Cardiac muscle cell (in vitro differentiated cells and primary cell): ENCODE measurements at regions not wholly inside any gene's neighbourhood (a gene's known extent, or its start where the extent isn't known, plus 50 kb on each side); places are given as distances from the start of the nearest gene placed in this dataset.

Experiments
- DNase-seq, 2 donors: peaks; one replicate each; pipeline versions ENCODE4 v3.0.0 to v3.0.0-alpha.2; 2010 to 2017; ENCODE audit warnings: low read depth in 1 of 2, low spot score in 1 of 2
- H3K27ac ChIP-seq: fragments of 200-600 bp; sonication (generic); 2 replicates; pipeline ENCODE4 v1.5.1; 2016
- H3K27me3 ChIP-seq: fragments of 200-600 bp; sonication (generic); 2 replicates; pipeline ENCODE4 v1.6.0; 2016; ENCODE audit warnings: control low read depth
- H3K36me3 ChIP-seq: fragments of 200-600 bp; sonication (generic); 2 replicates; pipeline ENCODE4 v1.5.1; 2016; ENCODE audit warnings: control low read depth
- H3K4me1 ChIP-seq: fragments of 200-600 bp; sonication (generic); 2 replicates; pipeline ENCODE4 v1.8.1; 2017; ENCODE audit warnings: low read depth, mild to moderate bottlenecking, mixed run types
- H3K4me3 ChIP-seq: fragments of 200-600 bp; sonication (generic); 2 replicates; pipeline ENCODE4 v1.5.1; 2016; ENCODE audit warnings: mild to moderate bottlenecking
- H3K9me3 ChIP-seq: fragments of 200-600 bp; sonication (generic); 2 replicates; pipeline ENCODE4 v1.5.1; 2017; ENCODE audit warnings: low read depth, mild to moderate bottlenecking, control low read depth
- CTCF ChIP-seq: IDR thresholded peaks from 2 replicates; pipeline ENCODE4 v1.5.1; 2012; ENCODE audit warnings: low read depth, mild to moderate bottlenecking, low read length

DNA sequence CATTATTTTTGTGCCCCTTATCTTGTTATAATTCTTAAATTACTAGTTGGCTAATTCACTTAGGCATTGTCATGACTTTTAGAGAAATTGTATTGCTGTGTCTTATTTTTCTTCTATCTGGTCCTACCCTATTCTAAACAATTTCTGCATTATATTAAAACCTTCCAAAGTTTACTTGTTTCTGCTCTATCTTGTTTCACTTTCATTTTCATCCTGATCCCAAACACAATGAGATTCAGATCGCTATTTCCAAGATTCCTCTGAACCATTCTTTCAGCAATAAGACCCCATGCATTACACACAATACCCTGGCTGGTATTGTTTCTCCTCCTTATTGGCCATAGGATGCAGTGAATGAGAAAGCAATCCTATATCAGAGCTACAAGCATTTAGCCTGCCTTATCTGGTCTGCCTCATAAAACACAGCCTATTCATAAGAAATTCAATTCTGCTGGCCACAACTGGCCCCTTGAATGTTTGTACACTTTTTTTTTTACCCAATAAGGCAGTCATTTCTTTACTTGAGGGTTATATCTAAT lies 69.9 kb upstream of the POU3F2 start:
- H3K4me1 ChIP-seq = no peaks in the 10 kb centered on the region
- no peaks in the 10 kb centered on the region for H3K27me3 ChIP-seq
- H3K27ac ChIP-seq = no peak overlapping the region
- no peaks in the 10 kb centered on the region for H3K36me3 ChIP-seq
- H3K9me3 ChIP-seq = no peaks in the 10 kb centered on the region
- TF ChIP-seq CTCF = no peak
- H3K4me3 ChIP-seq = no peak overlapping the region
- DNase-seq = no peak

GRCh38 chr6:98769546-98769945 lies 64.8 kb upstream of the POU3F2 start:
- no peaks in the 10 kb centered on the region for H3K36me3 ChIP-seq
- H3K4me3 ChIP-seq = no peak overlapping the region
- H3K9me3 ChIP-seq = no peaks in the 10 kb centered on the region
- H3K27ac ChIP-seq = no peak overlapping the region
- H3K27me3 ChIP-seq = no peaks in the 10 kb centered on the region
- TF ChIP-seq CTCF = no peak
- peak; percentile 5 for DNase-seq
- H3K4me1 ChIP-seq = no peaks in the 10 kb centered on the region

DNA sequence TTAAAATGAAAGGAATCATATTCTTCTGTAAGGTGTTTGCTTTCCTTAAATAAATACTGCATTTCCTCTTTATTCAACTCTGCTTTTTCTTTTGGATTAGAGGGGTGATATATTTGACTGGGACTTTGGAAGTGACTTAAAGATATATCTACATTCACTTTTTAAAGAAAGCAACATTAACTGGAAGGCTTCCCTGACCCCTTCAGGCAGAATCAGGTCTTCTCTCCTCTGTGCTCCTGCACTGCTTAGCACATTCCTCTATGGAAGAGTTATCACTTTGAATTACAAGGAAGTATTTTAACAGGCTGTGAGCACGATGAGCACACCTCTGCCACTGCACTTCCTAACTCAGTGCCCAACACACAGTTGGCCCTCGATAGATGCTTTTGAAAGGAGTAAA lies 59.2 kb upstream of the POU3F2 start:
- DNase-seq = peak in 1 of 2 donors; percentile 12
- Histone ChIP-seq H3K9me3 (no peaks in the 10 kb centered on the region), H3K36me3 (no peaks in the 10 kb centered on the region), H3K4me3 (no peak overlapping the region), H3K27me3 (peaks cover 3% of the 10 kb centered on the region), H3K27ac (no peak overlapping the region), H3K4me1 (no peaks in the 10 kb centered on the region)
- no peak for TF ChIP-seq CTCF

GRCh38 chr6:98777762-98778161 lies 56.6 kb upstream of the POU3F2 start:
- no peak overlapping the region for H3K4me3 ChIP-seq
- H3K27ac ChIP-seq = no peak overlapping the region
- DNase-seq = no peak
- H3K36me3 ChIP-seq = no peaks in the 10 kb centered on the region
- no peaks in the 10 kb centered on the region for H3K9me3 ChIP-seq
- no peaks in the 10 kb centered on the region for H3K4me1 ChIP-seq
- TF ChIP-seq CTCF = no peak
- H3K27me3 ChIP-seq = peaks cover 3% of the 10 kb centered on the region

DNA sequence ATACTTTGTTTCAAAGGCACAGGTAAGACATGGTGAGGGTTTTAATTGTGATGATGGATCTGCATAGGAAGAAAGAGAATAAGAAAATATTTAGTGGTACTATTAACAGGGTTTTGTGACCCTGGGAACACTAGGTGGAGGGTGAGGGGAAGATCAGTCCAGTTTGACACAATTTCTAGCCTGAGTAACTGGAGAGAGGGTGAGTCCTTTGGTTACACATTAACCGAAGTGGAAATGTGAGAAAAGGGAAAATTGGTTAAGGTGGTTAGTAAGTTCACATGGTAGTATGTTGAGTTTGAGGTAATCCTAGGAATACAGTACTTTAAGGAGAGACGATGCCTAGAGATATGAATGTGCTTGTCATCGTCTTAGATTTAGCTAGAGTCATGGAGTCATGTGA lies 54.8 kb upstream of the POU3F2 start:
- no peak overlapping the region for H3K4me3 ChIP-seq
- no peak overlapping the region for H3K27ac ChIP-seq
- H3K27me3 ChIP-seq = peaks cover 3% of the 10 kb centered on the region
- no peak for DNase-seq
- no peaks in the 10 kb centered on the region for H3K4me1 ChIP-seq
- H3K36me3 ChIP-seq = no peaks in the 10 kb centered on the region
- no peaks in the 10 kb centered on the region for H3K9me3 ChIP-seq
- no peak for TF ChIP-seq CTCF

DNA sequence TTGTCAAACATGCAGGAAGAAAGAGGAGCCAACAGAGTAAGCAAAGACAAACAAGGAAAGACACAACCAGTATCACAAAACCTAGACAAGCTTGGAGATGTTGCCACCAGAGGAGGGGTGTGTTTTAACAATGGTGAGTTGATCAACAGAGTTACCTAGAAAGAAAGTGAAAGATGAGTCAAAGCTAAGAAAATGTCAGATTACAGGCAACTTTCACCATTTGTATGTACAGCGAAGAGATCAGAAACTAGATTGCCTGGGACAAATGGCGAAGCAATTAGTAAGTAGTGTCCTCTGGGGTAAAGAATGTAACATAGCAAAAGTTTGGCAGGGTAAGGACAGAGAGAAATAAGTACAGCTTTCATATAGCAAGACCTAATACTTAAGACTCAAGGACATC lies 51.6 kb upstream of the POU3F2 start:
- Histone ChIP-seq H3K4me1 (no peaks in the 10 kb centered on the region), H3K27ac (no peak overlapping the region), H3K4me3 (no peak overlapping the region), H3K27me3 (no peaks in the 10 kb centered on the region), H3K9me3 (no peaks in the 10 kb centered on the region), H3K36me3 (no peaks in the 10 kb centered on the region)
- no peak for DNase-seq
- TF ChIP-seq CTCF = no peak
